HG02642 (cell line): ENCODE measurements at regions not wholly inside any gene's neighbourhood (a gene's known extent, or its start where the extent isn't known, plus 50 kb on each side); places are given as distances from the start of the nearest gene placed in this dataset.

ENCODE experiments used
- ATAC-seq: cut with Tn5 transposase; IDR thresholded peaks from one replicate; pipeline ENCODE4 v1.9.1; 2021; ENCODE audit warnings: mild to moderate bottlenecking; ENCODE audit not compliant: unreplicated experiment, poor library complexity

DNA sequence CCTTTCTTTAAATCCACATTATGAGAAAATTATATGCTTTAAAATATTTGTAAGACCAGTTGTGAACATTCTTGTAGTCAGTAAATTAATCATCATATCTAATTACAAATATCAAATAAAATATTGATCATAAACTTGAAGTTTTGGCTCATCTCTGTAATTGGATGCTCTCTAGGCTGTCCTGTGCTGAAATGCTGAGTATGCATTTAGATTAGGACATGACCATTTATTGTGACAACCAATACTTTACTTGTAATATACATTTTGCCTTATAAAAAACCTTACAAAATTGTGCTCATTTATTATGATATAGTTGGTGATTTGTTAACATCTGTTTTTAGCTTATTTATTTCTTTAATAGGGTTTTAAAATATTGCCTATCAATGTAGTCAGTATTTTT, 116.1 kb upstream of the DOCK10 start:
- ATAC-seq, result no peak

DNA sequence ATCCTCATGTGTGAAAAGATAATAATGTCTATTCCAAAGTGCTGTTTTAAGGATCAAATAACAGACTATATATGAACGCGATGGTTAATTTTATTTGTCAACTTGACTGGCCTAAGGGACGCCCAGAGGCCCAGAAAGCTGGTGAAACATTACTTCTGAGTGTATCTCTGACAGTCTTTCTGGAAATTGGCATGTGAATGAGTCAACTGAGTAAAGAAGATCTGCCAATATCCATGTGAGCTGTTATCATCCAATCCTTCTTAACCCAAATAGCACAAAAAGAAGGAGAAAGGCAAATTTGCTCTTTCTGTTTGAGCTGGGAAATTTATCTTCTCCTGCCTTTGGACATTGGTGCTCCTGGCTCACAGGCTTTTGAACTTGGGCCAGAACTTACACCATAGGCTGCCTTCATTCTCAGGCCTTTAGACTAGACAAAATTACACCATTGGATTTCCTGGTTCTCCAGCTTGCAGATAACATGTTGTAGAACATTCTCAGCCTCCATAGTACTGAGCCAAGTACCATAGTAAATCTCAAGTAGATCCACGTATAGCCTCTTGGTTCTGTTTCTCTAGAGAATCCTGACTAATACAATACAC, 114.7 kb upstream of the DOCK10 start:
- no peak for ATAC-seq

DNA sequence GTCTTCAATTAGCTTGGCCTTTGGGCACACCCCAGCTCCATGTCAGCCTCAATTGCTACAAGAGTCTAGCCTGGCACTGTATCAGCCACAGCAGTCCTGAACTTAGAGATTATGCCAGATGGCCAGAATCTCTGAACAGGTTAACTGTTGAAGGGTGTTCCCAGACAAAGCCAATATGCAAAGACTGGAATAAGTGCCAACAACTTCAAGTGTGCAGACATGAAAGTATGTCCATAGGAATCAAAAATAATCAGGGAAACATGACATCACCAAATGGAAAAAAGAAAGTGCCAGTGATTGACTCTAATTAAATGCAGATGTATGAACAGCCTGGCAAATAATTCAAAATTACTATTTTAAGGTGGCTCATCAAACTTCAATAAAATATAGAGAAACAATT, 98.5 kb upstream of the DOCK10 start:
- ATAC-seq, result no peak

DNA sequence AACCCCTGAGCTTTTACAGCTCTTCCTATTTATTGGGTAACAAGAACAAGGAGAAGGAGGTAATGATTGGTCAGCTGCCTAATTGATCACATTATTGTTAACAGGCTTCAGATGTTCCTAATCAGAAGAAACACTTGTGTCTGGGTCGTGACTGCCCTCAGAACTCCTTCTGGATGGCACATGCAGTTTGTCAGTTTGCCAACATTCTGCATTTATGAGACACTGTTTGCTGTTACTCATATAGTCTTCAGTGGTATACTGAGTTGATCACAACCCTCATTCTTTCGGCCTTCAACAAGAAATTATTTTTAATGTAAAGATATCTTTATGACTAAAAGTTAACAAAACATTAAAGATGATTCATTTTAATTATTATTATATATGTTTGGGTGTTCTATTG, 95.7 kb upstream of the DOCK10 start:
- ATAC-seq, result no peak

DNA sequence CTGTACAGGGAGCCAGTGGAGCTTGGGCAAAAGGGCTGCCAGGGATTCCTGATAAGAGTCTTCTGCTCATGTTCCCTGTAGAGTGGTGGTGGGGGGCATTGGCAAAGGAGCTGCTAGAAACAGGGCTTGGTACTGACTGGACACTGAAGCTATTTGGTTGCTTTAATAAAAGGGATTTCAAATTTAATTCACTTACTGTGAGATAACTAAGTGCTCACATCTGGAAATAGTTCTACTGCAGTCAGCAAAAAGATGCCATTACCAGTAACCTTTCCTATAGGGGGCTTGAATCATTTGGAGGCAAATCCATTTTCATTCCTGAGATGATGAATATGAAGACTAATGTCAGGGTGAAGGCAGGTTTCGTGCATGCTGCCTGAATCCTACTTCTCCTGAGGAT, 94.3 kb upstream of the DOCK10 start:
- ATAC-seq, result no peak

DNA sequence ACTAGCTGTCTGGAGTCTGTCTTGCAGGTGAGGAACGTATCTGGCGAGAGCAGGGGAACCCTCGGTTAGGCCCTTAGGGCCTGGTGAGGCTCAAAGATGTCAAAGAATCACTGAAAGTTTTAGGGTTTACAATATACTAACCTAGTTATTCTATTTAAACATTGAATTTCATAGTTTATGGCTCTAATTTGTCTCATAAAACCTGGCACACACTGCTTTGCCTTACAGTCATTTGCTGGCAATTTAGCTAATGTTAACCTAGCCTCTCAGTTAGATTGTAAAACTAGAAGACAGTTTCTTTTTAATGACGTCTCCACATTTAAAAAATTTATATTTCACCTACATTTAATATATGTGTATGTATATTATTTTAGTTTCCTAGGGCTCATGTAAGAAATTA, 89.6 kb upstream of the DOCK10 start:
- no peak for ATAC-seq

DNA sequence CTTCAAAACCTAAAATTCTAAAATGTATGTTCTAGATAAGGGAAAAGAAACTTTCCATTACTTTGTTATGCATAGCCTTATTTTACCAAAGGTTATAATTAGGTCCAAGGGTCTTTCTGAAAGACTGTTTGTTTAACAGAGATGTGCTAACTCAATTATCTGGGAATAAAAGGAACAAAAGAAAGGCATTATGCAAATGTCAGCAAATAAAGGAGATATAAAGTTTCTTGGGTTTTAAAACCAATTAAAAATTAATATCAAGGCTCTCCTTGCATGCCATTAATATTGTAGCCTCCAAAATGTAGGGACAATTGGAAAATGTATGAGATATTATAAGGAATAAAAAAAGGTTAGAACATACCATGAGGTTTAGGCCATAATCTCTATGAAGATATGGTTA, 87.8 kb upstream of the DOCK10 start:
- no peak for ATAC-seq

DNA sequence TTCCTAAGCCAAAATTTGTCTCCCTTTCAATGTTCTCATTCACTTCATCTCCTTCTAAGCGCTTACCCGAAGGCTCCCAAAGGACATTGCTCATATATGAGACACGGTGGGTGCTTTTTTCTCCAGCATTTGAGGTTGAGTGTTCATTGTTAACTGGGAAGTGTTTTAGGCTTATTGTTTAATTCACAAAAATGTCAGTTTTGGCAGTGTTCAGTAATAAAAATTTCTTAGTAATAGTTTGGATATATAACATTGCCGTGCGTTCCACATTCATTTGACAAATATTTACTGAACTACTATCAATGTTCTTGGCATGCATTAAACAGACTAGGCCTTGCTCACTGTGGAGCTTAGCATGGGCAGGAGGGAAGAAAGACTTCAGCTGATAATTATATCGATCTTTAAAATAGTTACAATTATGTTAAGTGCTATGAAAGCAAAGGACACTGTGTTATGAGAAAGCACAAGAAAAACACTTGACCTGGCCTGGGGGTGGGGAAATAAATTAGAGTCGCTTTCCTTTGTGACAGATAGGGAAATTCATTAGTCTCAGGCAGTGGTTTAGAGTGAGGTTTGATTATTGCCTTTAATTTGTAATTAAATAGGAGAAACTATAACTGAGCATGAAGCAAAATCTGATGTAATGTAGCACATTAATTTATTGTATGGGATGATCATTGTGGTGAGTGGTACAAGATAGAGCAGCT, 82.2 kb upstream of the DOCK10 start:
- ATAC-seq, result no peak

DNA sequence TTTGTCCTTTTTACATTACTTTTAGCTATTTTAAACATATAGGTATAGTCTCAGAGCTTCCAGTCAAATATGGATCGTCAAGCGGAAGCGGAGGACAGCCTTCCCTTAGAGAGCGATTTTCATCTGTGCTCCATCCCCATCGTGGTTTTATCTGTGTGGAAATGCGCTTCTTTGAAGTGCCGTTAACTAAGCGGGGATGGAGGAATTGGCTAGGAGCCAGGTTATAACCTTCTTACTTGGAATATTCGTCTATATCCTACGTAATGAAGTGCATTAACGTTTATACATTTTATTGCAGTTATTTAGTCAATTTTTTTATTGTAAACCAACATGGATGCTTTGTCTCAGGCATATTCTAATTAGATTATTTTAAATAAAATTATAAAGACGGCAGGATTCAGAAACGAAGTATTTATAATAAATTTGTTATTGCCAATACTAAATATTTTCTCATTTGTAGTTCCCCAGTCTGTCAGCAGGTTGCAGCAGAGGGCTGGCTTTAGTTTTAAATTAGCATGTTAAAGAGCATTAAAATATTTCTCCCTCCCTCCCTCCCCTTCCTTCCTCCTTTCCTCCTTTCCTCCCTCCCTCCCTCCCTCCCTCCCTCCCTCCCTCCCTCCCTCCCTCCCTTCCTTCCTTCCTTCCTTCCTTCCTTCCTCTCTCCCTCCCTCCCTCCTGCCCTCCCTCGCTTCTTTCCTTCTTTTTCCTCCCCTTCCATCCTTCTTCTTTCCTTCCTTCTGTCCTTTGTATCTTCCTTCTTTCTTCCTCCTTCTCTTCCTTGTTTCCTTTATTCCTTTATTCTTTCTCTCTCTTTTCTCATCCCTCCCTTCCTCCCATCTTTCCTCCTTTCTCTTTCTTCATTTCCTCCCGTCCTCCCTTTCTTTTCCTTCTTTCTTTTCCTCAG, 80.6 kb upstream of the DOCK10 start:
- no peak for ATAC-seq

DNA sequence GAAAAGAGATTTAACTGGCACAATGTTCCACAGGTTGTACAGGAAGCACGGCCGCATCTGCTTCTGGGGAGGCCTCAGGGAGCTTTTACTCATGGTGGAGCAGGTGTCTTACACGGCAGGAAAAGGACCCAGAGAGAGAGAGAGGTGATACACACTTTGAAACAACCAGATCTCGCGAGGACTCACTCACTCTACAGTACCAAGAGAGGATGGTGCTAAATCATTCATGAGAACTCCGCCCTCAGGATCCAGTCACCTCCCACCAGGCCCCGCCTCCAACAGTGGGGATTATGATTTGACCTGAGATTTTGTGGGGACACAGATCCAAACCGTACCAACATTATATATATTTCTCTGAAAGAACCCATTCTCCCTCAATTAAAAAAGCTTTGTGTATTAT, 79.7 kb upstream of the DOCK10 start:
- no peak for ATAC-seq

DNA sequence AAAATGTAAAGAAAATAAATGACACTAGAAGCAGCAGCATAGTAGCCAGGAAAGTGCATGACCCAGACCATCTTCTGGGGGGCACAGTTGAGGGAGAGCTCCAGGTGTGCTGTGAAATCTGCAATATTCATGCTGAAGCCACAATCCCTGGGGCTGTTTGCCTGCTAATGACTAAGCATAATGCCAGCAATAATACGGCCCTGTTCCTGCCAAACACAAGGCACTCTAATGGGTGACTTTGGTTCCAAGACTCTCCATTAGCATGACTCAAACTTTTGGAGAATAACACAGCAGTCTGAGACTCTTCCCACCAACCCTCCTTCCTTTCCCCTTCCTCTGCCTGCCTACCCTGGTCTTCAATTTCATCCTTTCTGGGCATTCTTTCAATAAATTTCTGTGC, 77.9 kb upstream of the DOCK10 start:
- no peak for ATAC-seq

DNA sequence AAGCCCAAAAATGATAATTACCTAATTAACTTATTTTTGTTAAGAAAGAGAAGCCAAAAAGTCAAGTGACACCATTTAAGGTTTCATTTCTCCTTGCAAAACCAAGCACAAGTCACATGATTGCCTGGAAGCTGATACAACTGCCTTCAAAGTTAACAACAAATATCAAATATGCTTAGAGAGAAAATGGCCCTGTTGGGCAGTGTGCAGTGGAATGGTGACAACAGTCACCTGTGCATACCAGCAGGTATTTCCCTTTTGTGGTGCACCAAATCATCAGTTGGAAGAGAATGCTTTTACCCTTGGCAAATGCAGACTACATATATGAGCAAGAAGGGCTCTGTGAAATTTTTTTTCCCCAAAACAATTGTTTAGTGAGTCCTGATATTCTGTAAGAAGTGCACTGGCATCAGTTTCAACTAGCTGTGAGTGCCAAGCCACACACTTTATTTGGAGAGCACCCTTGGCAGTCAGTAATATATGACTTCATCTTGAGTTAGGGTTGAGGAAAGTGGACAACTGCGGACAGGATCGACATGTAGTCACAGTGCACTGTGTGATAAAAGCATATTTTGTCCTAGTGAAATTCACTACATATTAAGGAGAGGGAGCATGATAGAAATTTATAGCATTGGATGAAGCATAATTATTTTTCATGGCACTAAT, 74.9 kb upstream of the DOCK10 start:
- ATAC-seq, result no peak

DNA sequence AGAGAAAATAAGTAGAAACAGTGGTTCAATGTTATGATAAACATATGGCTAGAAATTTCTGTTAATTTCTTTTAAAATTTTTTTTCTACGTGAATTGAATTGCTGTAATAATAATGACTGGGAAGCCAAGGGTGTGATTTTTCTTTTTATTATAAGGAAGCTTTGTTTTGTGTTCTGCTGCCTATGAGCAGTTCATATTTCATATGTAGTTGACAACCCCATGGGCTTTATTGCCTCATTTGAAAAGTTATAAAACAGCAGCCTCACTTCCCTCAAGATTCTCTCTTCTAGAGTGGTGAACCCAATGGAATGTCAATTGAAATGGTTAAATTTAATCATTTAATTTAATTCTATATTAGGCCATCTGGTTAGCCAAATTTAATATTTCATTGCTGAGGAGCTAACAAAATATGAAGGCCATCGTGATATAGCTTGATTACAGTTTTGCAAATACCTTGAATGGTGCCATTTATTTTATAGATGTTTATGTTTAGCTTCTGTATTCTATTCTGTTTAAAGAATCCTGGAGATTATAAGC, 72.6 kb upstream of the DOCK10 start:
- ATAC-seq, result no peak

DNA sequence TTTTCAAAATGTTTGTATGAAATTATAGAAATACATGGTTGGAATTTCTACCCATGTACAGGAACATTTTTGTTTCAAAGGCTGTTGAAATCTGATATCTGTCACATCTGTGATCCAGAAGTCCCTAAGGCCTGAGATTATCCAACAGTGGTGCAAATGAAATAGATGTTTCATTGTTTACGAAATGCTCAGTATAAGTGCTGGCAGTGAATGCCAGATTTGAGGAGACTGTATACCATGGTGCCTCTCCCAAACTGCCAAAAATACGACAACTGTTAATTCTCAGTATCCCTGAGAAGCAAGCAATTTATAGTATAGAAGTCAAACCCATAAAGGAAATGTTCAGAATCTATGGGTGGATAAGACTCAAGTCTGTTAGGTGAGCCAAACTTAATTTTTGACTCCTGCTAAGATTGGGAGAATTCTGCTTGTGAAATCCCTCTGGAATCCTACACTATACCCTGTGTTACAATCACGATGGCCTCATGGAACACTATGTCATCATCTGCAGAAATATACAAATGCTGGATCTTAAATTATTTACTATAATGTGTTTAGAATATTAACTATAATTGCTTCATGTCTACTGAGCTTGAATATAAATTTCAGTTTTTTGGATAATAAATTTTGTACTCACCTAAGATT, 71.2 kb upstream of the DOCK10 start:
- ATAC-seq, result no peak

DNA sequence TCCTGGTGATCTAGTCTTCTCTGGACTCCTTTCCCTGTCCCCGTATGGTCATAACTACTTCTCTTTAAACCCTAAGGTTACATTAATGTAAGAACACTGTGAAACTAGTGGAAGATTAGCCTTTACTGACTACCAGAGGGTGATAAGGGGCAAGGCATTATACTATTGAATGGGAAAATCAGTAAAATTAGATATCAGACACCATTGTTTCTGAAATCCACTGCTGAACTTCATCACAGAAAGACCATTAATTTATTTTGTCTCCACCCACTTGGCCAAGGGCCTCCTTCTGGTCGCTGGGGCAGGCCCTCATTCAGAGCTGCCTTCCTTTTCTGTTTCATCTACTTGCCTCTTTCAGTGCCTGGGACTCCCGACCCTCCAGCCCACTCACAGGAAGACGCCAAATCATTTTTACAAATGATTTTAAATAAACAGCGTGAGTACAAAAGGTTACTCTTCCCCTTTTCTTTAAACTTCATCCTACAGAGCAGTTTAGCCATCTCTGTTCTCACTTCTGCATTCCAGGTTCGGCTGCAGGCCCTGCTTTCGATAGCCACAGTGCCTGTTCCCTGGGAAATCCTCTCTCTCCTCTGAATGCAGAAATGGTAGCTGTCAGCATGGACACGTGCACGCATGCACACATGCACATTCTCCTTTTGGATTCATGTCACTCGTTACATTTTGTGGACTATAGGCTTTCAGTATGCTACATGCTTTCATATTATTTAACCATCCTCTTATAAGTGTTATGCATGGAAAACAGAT, 70.3 kb upstream of the DOCK10 start:
- peak; percentile 68 for ATAC-seq

DNA sequence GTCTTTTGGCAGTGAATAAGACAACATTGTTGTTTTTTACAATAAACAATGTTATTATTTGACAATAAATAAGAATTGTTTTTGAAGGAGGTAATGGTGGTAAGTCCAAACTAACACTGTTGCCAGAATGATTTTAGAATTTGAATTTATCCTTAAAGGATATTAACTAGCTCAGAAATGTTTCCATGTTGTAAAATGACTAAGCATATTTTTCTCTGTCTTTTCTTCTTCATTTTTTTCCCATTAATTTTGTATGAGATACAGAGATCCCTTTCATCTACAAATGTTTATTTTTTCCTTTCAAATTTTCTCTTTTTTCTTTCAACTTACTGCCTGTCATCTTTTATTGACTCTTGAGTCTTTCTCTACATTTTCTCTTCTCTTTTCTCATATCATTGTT, 66.5 kb upstream of the DOCK10 start:
- no peak for ATAC-seq

DNA sequence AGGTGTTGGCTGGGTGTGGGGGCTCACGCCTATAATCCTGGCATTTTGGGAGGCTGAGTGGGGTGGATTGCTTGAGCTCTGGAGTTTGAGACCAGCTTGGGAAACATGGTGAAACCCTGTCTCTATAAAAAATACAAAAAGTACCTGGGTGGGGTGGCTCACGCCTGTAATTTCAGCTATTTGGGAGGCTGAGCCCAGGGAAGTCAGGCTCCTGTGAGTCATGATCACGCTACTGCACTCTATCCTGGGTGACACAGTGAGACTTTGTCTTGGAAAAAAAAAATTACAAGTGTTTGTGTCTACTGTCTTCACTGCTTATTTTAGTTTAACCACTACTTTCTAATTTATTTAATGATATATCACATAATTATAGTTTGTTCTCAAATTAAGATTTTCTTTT, 62.7 kb upstream of the DOCK10 start:
- no peak for ATAC-seq

DNA sequence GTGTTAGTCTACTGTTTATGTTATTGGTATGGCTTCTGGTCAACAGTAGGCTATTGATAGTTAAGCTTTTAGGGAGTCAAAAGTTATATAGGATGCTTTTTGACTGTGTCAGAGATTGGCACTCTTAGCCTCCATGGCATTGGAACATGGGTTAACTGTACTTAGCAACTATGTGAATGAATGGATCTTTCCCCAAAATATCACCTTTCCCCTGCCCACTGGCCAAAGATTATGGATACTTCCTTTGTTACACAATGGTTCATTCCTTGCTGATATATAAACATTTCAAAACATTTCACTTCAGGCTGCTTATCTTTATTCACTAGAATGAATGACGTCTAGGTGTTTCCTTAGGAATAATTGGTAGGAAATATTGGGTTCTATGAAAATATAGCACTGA, 62.1 kb upstream of the DOCK10 start:
- ATAC-seq, result no peak

DNA sequence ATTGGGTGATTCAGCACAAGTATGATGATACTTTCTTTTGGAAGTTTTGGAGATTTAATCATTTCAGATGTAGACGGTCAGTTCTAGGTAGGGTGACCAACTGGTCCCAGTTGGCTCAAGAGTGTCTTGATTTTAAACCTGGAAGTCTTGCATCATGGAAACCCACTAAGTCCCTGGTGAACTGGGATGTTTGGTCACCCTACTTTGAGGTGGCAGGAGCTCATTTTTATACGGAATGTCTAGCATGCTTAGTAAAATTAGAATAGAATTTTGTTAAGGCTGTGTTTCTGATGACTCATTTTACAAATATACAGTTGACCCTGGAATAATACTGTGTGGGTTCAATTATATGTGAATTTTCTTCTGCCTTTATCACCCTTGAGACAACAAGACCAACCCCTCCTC, 61.5 kb upstream of the DOCK10 start:
- ATAC-seq, result no peak
